Fibroblast of pulmonary artery (primary cell): ENCODE measurements at regions not wholly inside any gene's neighbourhood (a gene's known extent, or its start where the extent isn't known, plus 50 kb on each side); places are given as distances from the start of the nearest gene placed in this dataset.

Source experiments
- DNase-seq: peaks from one replicate; pipeline ENCODE4 v3.0.0-alpha.2; 2010; ENCODE audit warnings: low read depth
- H3K4me3 ChIP-seq: replicated peaks from 2 replicates; pipeline ENCODE4 v1.5.1; 2011; ENCODE audit warnings: low read depth, mild to moderate bottlenecking, control low read depth, low read length, moderate library complexity
- TF ChIP-seq, protein P1 (sequence below): IDR thresholded peaks from 2 replicates; pipeline ENCODE4 v1.5.1; 2011; ENCODE audit warnings: mild to moderate bottlenecking, control low read depth, low read length, inconsistent platforms; ENCODE audit errors: missing control alignments

DNA sequence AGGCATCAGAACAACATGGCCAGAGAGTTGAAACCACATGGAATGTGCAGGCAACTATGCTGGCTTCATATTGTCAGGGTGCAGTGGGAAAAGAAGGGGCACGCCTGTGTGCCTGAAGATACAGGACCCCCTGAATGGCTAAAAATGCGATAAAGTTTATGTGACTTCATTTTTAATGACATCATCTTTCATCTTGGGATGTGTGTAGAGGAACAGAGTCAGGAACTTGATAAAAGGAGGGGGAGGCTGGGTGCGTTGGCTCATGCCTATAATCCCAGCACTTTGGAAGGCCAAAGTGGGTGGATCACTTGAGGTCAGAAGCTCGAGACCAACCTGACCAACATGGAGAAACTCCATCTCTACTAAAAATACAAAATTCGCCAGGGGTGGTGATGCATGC is 872.6 kb downstream of the TDRD15 start:
- TF ChIP-seq, protein P1, sequence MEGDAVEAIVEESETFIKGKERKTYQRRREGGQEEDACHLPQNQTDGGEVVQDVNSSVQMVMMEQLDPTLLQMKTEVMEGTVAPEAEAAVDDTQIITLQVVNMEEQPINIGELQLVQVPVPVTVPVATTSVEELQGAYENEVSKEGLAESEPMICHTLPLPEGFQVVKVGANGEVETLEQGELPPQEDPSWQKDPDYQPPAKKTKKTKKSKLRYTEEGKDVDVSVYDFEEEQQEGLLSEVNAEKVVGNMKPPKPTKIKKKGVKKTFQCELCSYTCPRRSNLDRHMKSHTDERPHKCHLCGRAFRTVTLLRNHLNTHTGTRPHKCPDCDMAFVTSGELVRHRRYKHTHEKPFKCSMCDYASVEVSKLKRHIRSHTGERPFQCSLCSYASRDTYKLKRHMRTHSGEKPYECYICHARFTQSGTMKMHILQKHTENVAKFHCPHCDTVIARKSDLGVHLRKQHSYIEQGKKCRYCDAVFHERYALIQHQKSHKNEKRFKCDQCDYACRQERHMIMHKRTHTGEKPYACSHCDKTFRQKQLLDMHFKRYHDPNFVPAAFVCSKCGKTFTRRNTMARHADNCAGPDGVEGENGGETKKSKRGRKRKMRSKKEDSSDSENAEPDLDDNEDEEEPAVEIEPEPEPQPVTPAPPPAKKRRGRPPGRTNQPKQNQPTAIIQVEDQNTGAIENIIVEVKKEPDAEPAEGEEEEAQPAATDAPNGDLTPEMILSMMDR = no peak
- DNase-seq = no peak
- H3K4me3 ChIP-seq = no peak overlapping the region

DNA sequence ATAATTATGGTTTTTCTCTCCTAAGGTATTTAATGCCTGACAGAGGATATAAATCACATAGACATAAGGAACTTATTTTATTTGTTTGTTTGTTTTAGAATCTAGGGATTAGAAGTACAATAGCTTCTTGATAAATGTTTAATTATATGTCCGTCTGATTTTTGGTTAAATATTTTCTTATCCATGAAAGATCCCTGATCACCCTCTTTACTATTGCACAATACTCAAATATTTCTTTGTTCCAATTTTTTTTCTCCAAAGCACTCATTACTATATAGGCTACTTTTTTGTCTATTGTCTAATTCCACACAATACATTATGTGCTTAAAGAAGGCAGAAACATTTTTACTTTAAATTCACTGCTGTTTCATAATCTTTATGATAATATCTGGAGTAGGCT is 875.8 kb downstream of the TDRD15 start:
- TF ChIP-seq, protein P1 = no peak
- DNase-seq = no peak
- H3K4me3 ChIP-seq = no peak overlapping the region

DNA sequence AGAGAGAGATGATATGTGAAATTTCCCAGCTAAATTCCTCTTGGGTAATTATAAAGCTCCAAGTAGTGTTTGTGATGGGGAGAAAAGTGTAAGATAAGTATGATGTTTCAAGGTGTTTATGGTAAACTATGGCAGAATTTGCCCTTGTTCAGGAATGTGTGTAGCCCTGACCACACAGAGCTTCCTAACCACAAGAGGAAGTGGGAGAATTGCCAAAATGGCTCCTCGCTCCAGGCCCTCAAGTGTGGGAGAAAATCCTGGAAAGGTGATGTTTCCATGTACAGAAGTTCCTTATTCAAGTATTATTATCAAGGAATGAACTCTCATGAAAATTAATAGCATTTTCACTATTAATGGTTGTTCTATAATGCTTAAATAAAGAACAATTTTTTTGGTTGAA is 878.3 kb downstream of the TDRD15 start:
- no peak overlapping the region for H3K4me3 ChIP-seq
- DNase-seq = peak; percentile 3
- TF ChIP-seq, protein P1 = no peak

DNA sequence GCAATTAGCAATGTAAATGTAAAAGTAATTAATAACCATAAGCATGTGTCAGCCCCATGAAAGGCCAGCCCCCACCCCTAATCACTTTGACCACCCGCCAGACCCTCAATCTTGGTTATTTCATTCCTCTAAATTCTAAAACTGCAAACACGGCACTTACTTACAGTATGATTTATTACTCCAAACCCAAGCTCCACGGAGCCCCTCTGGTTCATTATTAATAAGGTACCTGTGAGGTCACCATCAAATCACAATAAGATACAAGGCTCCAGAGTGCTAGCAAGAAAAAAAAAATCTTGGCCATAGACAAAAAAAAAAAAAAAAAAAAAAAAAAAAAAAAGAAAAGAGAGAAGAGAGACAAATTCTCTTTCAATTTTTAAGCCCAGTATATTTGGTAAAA is 879.5 kb downstream of the TDRD15 start:
- no peak for DNase-seq
- H3K4me3 ChIP-seq = no peak overlapping the region
- TF ChIP-seq, protein P1 = no peak

DNA sequence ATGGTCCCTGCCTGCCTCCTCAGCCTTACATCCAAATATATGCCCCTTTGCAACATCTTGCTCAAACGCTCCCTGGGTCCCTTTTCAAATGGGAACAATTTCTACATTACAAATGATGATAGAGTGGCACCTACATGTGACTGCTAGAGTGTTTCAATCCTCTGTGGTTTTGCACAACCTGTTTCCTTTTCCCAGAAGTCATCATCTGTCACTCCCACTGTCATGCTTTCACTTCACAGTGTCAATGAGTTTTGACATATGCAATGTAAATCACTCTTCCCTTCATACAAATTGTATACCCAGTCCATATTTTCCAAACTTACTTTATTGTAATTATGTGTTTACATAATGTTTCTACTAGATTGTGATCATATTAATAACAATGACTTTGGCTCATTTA is 887.3 kb downstream of the TDRD15 start:
- H3K4me3 ChIP-seq = no peak overlapping the region
- DNase-seq = no peak
- TF ChIP-seq, protein P1 = no peak

DNA sequence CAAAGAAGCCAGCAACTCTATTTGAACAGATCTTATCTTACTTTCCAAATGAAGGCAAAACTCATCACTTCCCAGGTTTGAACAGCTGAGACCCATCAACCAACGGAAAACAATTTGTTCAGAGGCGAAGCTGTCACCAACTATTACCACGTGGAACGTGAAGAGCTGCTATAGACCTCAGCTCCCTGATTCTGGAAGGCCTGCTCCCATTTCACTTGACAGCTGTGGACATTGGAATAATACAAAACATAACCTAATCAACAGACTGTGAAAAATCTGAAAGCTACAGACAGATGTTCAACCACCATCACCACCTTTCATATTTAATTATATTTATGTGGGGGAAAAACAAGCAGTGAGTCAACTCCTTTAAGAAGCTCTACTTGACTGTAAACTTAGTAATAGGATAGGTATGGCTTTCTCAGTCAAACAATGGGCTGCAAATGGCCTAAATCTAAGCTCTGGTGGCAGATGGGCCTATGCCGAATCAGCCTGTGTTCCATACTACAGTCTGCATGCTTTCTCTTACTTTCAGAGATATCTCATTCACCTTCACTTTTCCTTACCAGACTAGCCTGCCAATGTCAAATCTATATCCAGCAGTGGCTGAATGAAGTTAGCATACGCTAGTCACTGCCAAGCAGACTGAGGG is 896.4 kb downstream of the TDRD15 start:
- TF ChIP-seq, protein P1 = no peak
- no peak for DNase-seq
- no peak overlapping the region for H3K4me3 ChIP-seq

DNA sequence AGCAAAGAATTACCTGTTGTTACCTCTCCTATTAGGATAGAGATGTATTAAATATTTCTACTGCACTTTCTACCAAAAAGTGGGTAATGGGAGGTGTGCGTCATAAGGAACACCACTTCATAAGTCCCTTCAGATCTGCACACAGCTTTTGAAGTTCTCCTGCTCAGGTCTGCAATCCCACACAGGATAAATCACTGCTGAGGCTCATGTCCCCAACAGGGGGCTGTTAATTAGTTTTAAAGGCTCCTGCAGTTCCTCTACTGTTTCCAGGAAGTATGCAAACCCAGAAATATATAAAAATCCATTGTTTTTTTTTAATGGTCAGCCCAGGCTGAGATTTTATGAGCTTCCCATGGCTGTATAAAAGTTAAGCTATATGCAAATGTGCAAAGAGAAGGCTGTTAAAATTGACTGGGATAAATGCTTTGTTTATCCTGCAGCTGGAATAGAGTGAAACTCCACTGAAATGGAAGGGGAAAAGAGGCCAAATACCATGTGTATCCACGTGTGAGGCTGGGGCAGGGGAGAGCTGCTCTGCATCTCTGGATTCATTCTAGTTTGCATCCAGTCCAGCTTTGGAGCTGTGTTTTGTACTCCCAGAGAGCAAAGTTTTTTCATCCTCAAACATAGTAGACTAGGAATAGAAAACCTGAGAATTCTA is 903.7 kb downstream of the TDRD15 start:
- DNase-seq = no peak
- TF ChIP-seq, protein P1 = no peak
- no peak overlapping the region for H3K4me3 ChIP-seq
